SU-DHL-6 (cell line): ENCODE measurements at regions not wholly inside any gene's neighbourhood (a gene's known extent, or its start where the extent isn't known, plus 50 kb on each side); places are given as distances from the start of the nearest gene placed in this dataset.

Source experiments
- H2AFZ ChIP-seq: fragments of 200-600 bp; sonication (generic); 2 replicates; pipeline ENCODE4 v1.6.1; 2014; ENCODE audit warnings: low read depth, mild to moderate bottlenecking, moderate library complexity, mixed read lengths, antibody characterized with exemption, low read length; ENCODE audit not compliant: severe bottlenecking
- H3F3A ChIP-seq: fragments of 200-600 bp; shearing (Covaris generic); 2 replicates; pipeline ENCODE4 v1.6.0; 2016; ENCODE audit warnings: antibody characterized with exemption, mild to moderate bottlenecking; ENCODE audit not compliant: insufficient read depth
- H3K27ac ChIP-seq: fragments of 200-600 bp; sonication (generic); 2 replicates; pipeline ENCODE4 v1.5.1; 2016; ENCODE audit warnings: low read depth, mild to moderate bottlenecking, low read length, moderate library complexity, mixed read lengths
- H3K27me3 ChIP-seq: fragments of 200-600 bp; sonication (generic), shearing (Covaris generic); 2 replicates; pipeline ENCODE4 v1.6.0; 2014; ENCODE audit warnings: mild to moderate bottlenecking, low read length
- H3K36me3 ChIP-seq: fragments of 200-600 bp; sonication (generic); 2 replicates; pipeline ENCODE4 v1.6.1; 2014; ENCODE audit warnings: mild to moderate bottlenecking, low read length, mixed read lengths
- H3K4me2 ChIP-seq: fragments of 300-600, 200-600 bp; shearing (Covaris generic), sonication (generic); 2 replicates; pipeline ENCODE4 v1.6.0; 2014; ENCODE audit warnings: low read length, low read depth, mild to moderate bottlenecking; ENCODE audit not compliant: poor library complexity, severe bottlenecking
- H3K4me3 ChIP-seq: fragments of 200-600 bp; sonication (generic); 2 replicates; pipeline ENCODE4 v1.5.1; 2014; ENCODE audit warnings: antibody characterized with exemption, low read length, mild to moderate bottlenecking, mixed read lengths; ENCODE audit not compliant: insufficient read depth, poor library complexity, severe bottlenecking
- H3K79me2 ChIP-seq: fragments of 200-600 bp; sonication (generic); 2 replicates; pipeline ENCODE4 v1.6.1; 2014; ENCODE audit warnings: mild to moderate bottlenecking, low read length, moderate library complexity; ENCODE audit not compliant: insufficient read depth
- H3K9ac ChIP-seq: fragments of 200-600 bp; sonication (generic); 2 replicates; pipeline ENCODE4 v1.7.0; 2014; ENCODE audit warnings: mild to moderate bottlenecking, low read length
- H3K9me2 ChIP-seq: fragments of 200-600 bp; sonication (generic); replicated peaks from 2 replicates; pipeline ENCODE4 v1.6.1; 2014; ENCODE audit warnings: low read length; ENCODE audit not compliant: insufficient read depth
- H3K9me3 ChIP-seq: fragments of 200-600 bp; sonication (generic); 2 replicates; pipeline ENCODE4 v1.6.1; 2014; ENCODE audit warnings: low read length, mixed read lengths; ENCODE audit not compliant: insufficient read depth
- H4K20me1 ChIP-seq: fragments of 200-600 bp; sonication (generic); 2 replicates; pipeline ENCODE4 v1.6.1; 2014; ENCODE audit warnings: low read depth, mild to moderate bottlenecking, antibody characterized with exemption, low read length, moderate library complexity, mixed read lengths
- CTCF ChIP-seq: fragments of 200-600 bp; sonication (generic); IDR thresholded peaks from one replicate; pipeline ENCODE4 v1.5.1; 2017; ENCODE audit warnings: antibody characterized with exemption, mild to moderate bottlenecking, low read length, moderate library complexity; ENCODE audit not compliant: insufficient read depth, poor library complexity, severe bottlenecking
- EZH2phosphoT487 ChIP-seq: fragments of 200-600 bp; sonication (generic), shearing (Covaris generic); conservative IDR thresholded peaks from 2 replicates; pipeline ENCODE4 v1.6.1; 2018; ENCODE audit warnings: mild to moderate bottlenecking, antibody characterized with exemption, low read length, moderate library complexity, mixed read lengths

GRCh38 chr5:93868851-93869250, 127.5 kb upstream of the POU5F2 start:
- H3K9me2 ChIP-seq = no peaks in the 10 kb centered on the region
- no peaks in the 10 kb centered on the region for H3F3A ChIP-seq
- H3K36me3 ChIP-seq = no peaks in the 10 kb centered on the region
- H3K4me3 ChIP-seq = no peak overlapping the region
- H4K20me1 ChIP-seq = no peaks in the 10 kb centered on the region
- no peak overlapping the region for H2AFZ ChIP-seq
- H3K9me3 ChIP-seq = no peaks in the 10 kb centered on the region
- TF ChIP-seq EZH2phosphoT487 (no peak), CTCF (no peak)
- H3K79me2 ChIP-seq = no peaks in the 10 kb centered on the region
- no peak overlapping the region for H3K9ac ChIP-seq
- H3K27me3 ChIP-seq = no peaks in the 10 kb centered on the region
- H3K4me2 ChIP-seq = no peak overlapping the region
- H3K27ac ChIP-seq = no peak overlapping the region

GRCh38 chr5:93850311-93850710, 108.9 kb upstream of the POU5F2 start:
- H3K27me3 ChIP-seq = no peaks in the 10 kb centered on the region
- no peak overlapping the region for H3K4me2 ChIP-seq
- H3K36me3 ChIP-seq = peaks cover 3% of the 10 kb centered on the region; the same call in 1 of the 2 replicates
- no peaks in the 10 kb centered on the region for H3K79me2 ChIP-seq
- H3K27ac ChIP-seq = no peak overlapping the region
- H3K9ac ChIP-seq = no peak overlapping the region
- H3F3A ChIP-seq = no peaks in the 10 kb centered on the region
- TF ChIP-seq CTCF (no peak), EZH2phosphoT487 (no peak)
- H3K4me3 ChIP-seq = no peak overlapping the region
- no peaks in the 10 kb centered on the region for H4K20me1 ChIP-seq
- H2AFZ ChIP-seq = no peak overlapping the region
- H3K9me3 ChIP-seq = no peaks in the 10 kb centered on the region
- no peaks in the 10 kb centered on the region for H3K9me2 ChIP-seq

GRCh38 chr5:93845376-93845775, 104.0 kb upstream of the POU5F2 start:
- H3K9ac ChIP-seq = no peak overlapping the region
- H2AFZ ChIP-seq = no peak overlapping the region
- peaks cover 12% of the 10 kb centered on the region; the same call in 1 of the 2 replicates for H3K9me3 ChIP-seq
- H3K4me3 ChIP-seq = no peak overlapping the region
- no peak for TF ChIP-seq CTCF
- no peak for TF ChIP-seq EZH2phosphoT487
- no peak overlapping the region for H3K27ac ChIP-seq
- H3K4me2 ChIP-seq = no peak overlapping the region
- H4K20me1 ChIP-seq = no peaks in the 10 kb centered on the region
- H3F3A ChIP-seq = no peaks in the 10 kb centered on the region
- no peaks in the 10 kb centered on the region for H3K9me2 ChIP-seq
- H3K27me3 ChIP-seq = no peaks in the 10 kb centered on the region
- H3K36me3 ChIP-seq = peaks cover 15% of the 10 kb centered on the region; the same call in 1 of the 2 replicates
- no peaks in the 10 kb centered on the region for H3K79me2 ChIP-seq
